ENCODE measurements at regions not wholly inside any gene's neighbourhood (a gene's known extent, or its start where the extent isn't known, plus 50 kb on each side); places are given as distances from the start of the nearest gene placed in this dataset.

- TF ChIP-seq POLR2A (IDR thresholded peaks at IDR 0.05; ENCODE audit: low read depth, low read length) = no peak
- no peak for TF ChIP-seq TAF1 (IDR thresholded peaks at IDR 0.05; ENCODE audit: borderline replicate concordance, low read depth, low read length)
These were observed 256.5 kb upstream of the ZNF608 start for GRCh38 chr5:125002727-125003598.

All from GM12892 (cell line).